HEK293 (cell line): ENCODE measurements at regions not wholly inside any gene's neighbourhood (a gene's known extent, or its start where the extent isn't known, plus 50 kb on each side); places are given as distances from the start of the nearest gene placed in this dataset.

Experiments
- CTCF ChIP-seq: fragments of 450-650 bp; formaldehyde crosslinking; IDR thresholded peaks from 2 replicates; pipeline ENCODE4 v1.5.1; 2016; ENCODE audit warnings: missing biosample characterization, missing genetic modification characterization
- FEZF1 ChIP-seq: fragments of 450-650 bp; formaldehyde crosslinking; IDR thresholded peaks from 2 replicates; pipeline ENCODE4 v1.5.1; 2016; ENCODE audit warnings: missing biosample characterization, missing genetic modification characterization
- KLF10 ChIP-seq: fragments of 450-650 bp; IDR thresholded peaks from 2 replicates; pipeline ENCODE4 v1.5.1; 2018; ENCODE audit warnings: missing biosample characterization, mild to moderate bottlenecking, missing genetic modification characterization
- YY1 ChIP-seq: fragments of 450-650 bp; formaldehyde crosslinking; IDR thresholded peaks from 2 replicates; pipeline ENCODE4 v1.5.1; 2018; ENCODE audit warnings: missing biosample characterization, missing genetic modification characterization
- ZBTB7A ChIP-seq: fragments of 450-650 bp; formaldehyde crosslinking; IDR thresholded peaks from 2 replicates; pipeline ENCODE4 v1.5.1; 2016; ENCODE audit warnings: low read depth, missing biosample characterization, missing genetic modification characterization
- ZNF558 ChIP-seq: fragments of 450-650 bp; formaldehyde crosslinking; IDR thresholded peaks from 2 replicates; pipeline ENCODE4 v1.5.1; 2016; ENCODE audit warnings: missing biosample characterization, missing genetic modification characterization

- TF ChIP-seq KLF10 (tag by site-specific recombination) (no peak), FEZF1 (no peak), YY1 (tag by site-specific recombination) (no peak), CTCF (tag by site-specific recombination) (no peak), ZNF558 (tag by site-specific recombination) (no peak), ZBTB7A (no peak)
These were observed 87.7 kb upstream of the LRP1B start for GRCh38 chr2:142218471-142218870.
